ENCODE measurements at regions not wholly inside any gene's neighbourhood (a gene's known extent, or its start where the extent isn't known, plus 50 kb on each side); places are given as distances from the start of the nearest gene placed in this dataset.

- DNase-seq: no peak
These were observed 64.4 kb upstream of the WWC1 start for GRCh38 chr5:168227001-168227400.

- DNase-seq: no peak
These were observed 63.4 kb upstream of the WWC1 start for GRCh38 chr5:168227973-168228615.

- DNase-seq: no peak
These were observed 62.8 kb upstream of the WWC1 start for GRCh38 chr5:168228668-168229067.

- no peak for DNase-seq
These were observed 57.3 kb upstream of the WWC1 start for GRCh38 chr5:168234133-168234532.

- no peak for DNase-seq
These were observed 53.0 kb upstream of the WWC1 start for GRCh38 chr5:168238463-168238862.

GRCh38 chr5:168239325-168239724, 52.1 kb upstream of the WWC1 start:
- no peak for DNase-seq

All from T-helper 9 cell (primary cell).